ENCODE measurements at regions not wholly inside any gene's neighbourhood (a gene's known extent, or its start where the extent isn't known, plus 50 kb on each side); places are given as distances from the start of the nearest gene placed in this dataset.
"Not testable (repeated sequence)": the region's sequence is repeated elsewhere in the genome, so short reads cannot be mapped to it uniquely, and the experiment has no call there.

DNA sequence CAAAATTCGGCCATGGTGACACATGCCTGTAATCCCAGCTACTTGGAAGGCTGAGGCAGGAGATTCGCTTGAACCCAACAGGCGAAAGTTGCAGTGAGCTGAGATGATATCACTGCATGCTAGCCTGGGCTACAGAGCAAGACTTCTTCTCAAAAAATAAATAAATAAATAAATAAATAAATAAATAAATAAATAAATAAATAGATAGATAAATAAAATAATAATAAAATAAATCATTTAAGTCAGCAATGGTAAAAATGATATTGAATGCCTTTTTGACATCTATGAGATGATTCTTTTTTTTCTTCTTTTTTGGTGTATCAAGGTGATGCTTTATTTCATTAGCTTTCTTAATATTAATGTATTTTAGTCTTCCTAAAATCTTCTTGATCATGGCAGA, 221.7 kb upstream of the RXFP2 start:
- intact Hi-C loops (cut with micrococcal nuclease): no loop called here

- intact Hi-C loops (cut with micrococcal nuclease): no loop called here
These were observed 220.7 kb upstream of the RXFP2 start for GRCh38 chr13:31518645-31519044.

GRCh38 chr13:31521435-31521834, 217.9 kb upstream of the RXFP2 start:
- intact Hi-C loops (cut with micrococcal nuclease): no loop called here

DNA sequence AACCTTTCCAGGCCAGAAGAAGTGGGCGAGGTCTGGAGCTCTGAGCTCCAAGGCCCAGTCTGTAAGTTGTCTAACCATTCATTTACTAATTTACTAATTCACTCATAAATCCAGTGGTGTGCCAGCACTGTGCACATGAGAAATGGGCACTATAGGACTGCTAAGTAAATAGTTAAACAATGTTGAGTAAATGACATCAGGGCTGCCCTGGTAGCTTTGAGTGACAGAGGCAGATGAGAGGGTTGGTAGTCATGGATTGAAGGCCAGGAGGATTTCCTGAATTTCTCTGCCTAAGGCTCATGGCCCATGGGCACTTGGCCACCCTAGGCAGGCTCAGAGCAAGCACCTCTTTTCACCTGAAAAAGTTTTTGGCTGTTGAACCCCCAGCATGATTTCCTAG, 216.9 kb upstream of the RXFP2 start:
- intact Hi-C loops (cut with micrococcal nuclease): no loop called here

- intact Hi-C loops (cut with micrococcal nuclease): no loop called here
These were observed 211.2 kb upstream of the RXFP2 start for GRCh38 chr13:31528176-31528575.

DNA sequence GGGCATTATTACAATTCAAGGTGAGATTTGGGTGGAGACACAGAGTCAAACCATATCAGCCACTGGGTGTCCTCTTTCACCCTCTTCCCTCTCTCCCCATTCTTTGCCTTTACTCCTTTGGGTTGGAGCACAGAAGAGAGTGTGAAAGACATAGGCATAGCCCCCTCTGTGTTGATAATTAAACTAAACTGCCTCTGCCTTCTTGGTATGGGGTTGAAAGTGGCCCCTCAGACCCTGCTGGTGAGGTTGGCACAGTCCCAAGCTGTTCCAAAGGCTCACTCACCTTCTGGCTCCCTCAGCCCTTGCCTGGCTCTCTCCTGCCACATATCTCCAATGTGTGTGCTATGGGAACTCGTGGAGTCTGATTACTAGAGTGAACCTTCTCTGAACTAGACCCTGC, 210.6 kb upstream of the RXFP2 start:
- intact Hi-C loops (cut with micrococcal nuclease): no loop called here

GRCh38 chr13:31530922-31531321, 208.4 kb upstream of the RXFP2 start:
- intact Hi-C loops (cut with micrococcal nuclease): no loop called here

DNA sequence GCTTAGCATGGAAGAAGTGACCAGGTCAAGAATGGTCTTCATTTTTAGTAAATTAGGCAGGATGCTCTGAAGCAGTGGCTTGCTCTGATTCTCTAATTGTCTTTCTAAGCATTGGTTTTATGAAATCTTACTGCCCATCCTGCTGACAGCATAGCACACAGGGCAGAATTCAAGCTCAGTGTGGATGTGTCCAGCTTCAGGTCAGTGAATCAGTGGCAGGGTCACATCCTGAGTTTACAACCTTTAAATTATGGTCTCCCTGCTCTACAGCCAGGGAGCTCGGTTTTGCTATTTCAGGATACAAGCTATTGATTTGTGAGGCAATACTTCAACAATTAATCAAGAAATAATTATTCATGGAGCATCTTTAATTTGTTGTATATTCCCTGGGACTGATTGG, 202.3 kb upstream of the RXFP2 start:
- intact Hi-C loops (cut with micrococcal nuclease): no loop called here

GRCh38 chr13:31538067-31539042, 201.0 kb upstream of the RXFP2 start:
- intact Hi-C loops (cut with micrococcal nuclease): no loop called here

DNA sequence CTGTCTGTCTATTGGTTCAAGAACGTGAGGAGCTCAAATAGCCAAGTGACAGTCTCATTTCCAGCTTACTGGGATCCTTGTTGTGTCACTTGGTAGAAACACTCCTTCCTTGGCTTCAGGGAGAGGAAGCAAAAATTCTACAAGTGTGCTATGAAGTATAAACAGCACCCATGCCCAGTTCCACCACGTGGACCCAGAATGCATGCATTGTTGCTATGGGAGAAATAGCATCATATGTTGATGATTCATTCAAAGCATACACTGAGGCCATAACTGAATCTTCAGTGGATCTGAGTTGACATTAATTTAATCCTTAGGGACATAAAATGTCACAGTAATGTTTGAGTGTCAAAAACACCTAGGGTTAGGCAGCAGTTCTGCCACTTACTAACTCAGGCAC, 199.0 kb upstream of the RXFP2 start:
- intact Hi-C loops (cut with micrococcal nuclease): no loop called here

DNA sequence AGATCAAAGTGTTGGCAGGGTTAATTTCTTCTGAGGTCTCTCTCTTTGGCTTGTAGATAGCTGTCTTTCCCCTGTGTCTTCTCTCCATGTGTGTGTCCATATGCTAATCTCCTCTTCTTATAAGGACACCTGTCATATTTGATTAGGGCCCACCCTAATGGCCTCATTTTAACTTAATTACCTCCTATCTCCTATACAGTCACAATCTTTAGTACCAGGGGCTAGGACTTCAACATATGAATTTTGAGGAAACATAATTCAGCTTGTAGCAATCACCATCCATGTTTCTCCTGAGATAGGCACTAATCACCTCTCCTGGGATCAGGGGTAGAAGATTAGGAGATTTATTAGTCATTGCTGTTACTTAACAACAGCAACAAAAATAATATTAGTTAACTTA, 196.1 kb upstream of the RXFP2 start:
- intact Hi-C loops (cut with micrococcal nuclease): no loop called here

DNA sequence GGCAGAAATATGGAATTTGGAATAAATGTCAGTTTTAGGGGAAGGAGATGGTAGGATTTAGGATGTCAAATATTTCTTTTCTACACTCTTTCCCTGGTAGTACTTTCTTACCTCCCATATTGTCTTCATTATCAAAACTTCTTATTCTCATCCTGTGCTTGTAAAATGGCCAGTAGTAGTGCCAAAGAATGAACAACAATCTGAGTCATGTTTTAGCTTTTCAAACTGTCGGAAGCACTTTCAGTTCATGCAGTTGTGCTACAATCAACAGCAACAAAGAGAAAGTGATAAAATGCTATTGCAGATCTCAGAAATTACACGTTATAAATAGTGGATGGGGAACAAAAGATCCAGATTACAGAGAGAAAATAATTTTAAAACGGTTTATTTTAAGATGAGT, 193.7 kb upstream of the RXFP2 start:
- intact Hi-C loops (cut with micrococcal nuclease): no loop called here

DNA sequence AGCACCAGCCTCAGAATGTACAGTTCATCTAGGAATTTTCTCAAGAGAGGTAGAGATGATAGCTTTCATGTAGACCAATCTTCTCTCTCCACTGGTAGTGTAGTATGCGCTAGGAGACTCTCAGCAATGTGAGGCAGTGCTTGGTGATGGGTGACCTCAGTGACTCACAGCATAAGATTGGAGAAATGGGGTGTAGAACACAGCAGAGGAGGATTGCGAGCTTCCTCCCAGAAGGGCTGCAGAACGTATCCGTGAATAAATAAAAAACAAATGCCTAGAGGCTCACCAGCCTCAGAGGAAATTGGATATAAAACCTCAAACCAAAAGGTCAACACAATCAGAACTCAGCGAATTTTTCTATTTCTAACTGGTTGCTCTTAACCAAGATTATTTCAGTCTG, 182.9 kb upstream of the RXFP2 start:
- intact Hi-C loops (cut with micrococcal nuclease): no loop called here

DNA sequence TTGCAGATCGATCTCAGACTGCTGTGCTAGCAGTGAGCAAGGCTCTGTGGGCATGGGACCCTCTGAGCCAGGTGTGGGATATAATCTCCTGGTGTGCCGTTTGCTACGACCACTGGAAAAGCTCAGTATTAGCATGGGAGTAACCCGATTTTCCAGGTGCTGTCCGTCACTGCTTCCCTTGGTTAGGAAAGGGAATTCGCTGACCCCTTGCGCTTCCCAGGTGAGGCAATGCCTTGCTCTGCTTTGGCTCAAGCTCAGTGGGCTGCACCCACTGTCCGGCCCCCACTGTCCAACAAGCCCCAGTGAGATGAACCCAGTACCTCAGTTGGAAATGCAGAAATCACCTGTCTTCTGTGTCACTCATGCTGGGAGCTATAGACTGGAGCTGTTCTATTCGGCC, 155.1 kb upstream of the RXFP2 start:
- intact Hi-C loops (cut with micrococcal nuclease): not testable (repeated sequence)

DNA sequence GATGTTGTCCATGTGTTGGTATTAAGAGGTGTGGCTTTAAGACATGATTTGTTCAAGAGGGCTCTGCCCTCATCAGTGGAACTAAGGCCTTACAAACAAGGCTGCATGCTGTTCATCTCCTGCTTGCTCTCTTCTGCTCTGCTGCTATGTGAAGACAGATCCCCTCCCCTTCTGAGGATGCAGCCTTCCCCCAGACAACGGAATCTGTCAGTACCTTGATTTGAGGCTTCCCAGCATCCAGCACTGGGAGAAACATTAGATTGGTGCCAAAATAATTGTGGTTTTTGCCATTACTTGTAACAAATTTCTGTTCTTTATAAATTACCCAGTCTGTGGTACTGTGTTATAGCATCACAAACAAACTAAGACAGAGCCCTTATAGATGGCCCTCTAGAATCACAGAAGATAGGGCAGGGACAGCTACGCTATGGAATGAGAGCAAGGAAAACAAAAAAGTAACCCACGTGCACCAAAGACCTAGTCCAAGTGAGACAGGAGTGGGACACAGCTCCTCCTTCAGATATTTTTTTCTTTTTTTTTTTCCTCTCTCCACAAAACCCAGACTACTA, 151.5 kb upstream of the RXFP2 start:
- intact Hi-C loops (cut with micrococcal nuclease): no loop called here

DNA sequence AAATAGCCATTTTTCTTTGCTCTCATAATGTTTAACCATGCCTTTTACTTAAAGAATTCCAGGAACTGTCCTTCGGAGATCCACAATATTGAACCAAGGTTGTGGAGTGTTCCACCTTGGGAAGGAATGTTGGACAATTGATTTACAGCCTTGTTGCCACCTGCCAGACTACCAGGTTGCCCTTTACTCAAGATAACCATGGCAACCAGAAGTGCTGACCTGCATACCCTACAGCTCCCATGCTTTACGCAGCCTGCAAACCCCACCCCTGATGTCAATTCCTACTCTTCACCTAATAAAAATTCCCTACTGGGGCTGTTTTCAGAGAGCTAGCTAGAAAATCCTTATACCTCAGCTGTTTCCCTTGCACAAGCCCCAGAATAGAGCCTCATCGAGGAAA, 151.0 kb upstream of the RXFP2 start:
- intact Hi-C loops (cut with micrococcal nuclease): no loop called here

DNA sequence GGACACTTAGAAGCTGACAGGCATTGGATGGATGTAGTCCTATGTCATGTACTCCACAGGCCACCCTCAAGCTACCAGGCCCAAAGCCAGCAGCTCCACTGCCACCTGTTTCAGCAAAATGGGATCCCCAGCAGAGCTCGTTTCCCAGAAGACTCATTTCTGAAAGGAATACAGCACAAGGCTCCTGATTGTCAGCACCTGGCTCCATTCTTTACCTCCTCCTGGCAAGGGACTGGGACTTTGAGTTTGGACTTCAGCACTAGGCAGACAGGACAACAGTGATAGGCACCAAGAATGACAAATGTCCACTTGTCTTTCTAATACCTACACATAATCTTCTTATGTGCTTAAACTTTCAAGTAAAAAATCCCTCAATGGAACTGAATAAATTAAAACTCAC, 150.4 kb upstream of the RXFP2 start:
- intact Hi-C loops (cut with micrococcal nuclease): no loop called here

GRCh38 chr13:31591642-31592233, 147.6 kb upstream of the RXFP2 start:
- intact Hi-C loops (cut with micrococcal nuclease): no loop called here

- intact Hi-C loops (cut with micrococcal nuclease): no loop called here
These were observed 145.3 kb upstream of the RXFP2 start for GRCh38 chr13:31594056-31594455.

DNA sequence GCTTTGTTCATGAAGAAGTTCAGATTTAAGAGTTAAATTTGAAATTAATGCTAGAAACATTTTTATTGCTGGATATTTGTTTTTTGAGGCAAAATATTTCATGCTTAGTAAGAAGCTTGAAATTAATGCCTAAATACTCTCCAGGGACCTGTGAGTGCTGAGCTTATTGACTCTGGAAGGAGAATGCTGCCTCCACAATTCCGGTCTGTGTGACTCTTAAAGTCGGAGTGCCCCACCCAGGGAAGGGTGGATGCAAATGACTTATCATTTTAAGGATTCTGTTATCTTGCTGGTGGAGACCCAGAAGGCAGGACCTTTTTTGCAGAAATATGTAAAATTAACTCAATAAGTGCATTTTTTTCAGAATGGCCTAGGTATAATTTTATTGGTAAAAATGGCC, 143.8 kb upstream of the RXFP2 start:
- intact Hi-C loops (cut with micrococcal nuclease): no loop called here

GRCh38 chr13:31598990-31599389, 140.3 kb upstream of the RXFP2 start:
- intact Hi-C loops (cut with micrococcal nuclease): no loop called here

DNA sequence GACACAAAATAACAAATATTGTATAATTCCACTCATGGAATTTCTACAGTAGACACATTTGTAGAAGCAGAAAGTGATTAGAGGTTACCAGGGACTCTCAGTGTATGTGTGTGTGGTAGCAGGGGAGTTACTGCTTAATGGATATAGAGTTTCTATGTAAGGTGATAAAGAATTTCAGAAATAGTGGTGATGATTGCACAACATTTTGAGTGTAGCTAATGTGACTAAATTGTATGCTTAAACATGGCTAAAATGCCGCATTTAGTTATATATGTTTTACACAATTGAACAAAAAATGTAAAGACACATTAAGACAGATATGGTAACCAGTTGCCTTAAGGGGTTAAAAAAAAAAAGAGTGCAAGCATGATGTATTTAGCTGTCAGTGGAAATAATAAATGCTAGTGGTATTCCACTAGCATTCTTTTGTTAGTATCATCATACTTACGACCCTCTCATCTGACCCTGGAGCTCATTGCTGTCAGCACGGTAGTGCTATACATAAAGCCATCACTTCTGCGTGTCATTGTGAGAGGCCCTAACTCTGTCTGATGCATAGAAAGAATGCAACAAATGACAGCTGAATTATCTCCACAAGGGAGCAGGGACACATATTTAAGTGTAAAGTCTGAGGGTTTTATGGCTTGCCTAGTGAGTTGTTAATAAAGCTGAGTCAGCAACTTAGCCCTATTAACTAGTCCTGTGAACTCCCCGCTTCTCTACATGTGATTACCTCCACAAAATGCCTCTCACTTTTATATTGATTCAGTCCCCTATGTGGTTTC, 134.1 kb upstream of the RXFP2 start:
- intact Hi-C loops (cut with micrococcal nuclease): no loop called here
